Stimulated activated CD8-positive, alpha-beta memory T cell treated with anti-CD3 and anti-CD28 coated beads, Interleukin-12 subunit alpha, Interleukin-12 subunit beta, amount 100 ng/mL, for 1 hour (primary cell): ENCODE measurements at regions not wholly inside any gene's neighbourhood (a gene's known extent, or its start where the extent isn't known, plus 50 kb on each side); places are given as distances from the start of the nearest gene placed in this dataset.

Source experiments
- DNase-seq: peaks from one replicate; pipeline ENCODE4 v3.0.0-alpha.2; 2020; ENCODE audit warnings: low read depth

GRCh38 chr1:55974714-55975441 lies 604.5 kb downstream of the PLPP3 start:
- DNase-seq: no peak

- no peak for DNase-seq
These were observed 608.7 kb downstream of the PLPP3 start for GRCh38 chr1:55970526-55971110.

- no peak for DNase-seq
These were observed 610.0 kb downstream of the PLPP3 start for GRCh38 chr1:55969322-55969721.

GRCh38 chr1:55968661-55969060 lies 610.7 kb downstream of the PLPP3 start:
- DNase-seq: no peak

GRCh38 chr1:55965981-55966461 lies 613.3 kb downstream of the PLPP3 start:
- DNase-seq: no peak

GRCh38 chr1:55962472-55962871 lies 616.9 kb downstream of the PLPP3 start:
- no peak for DNase-seq

- no peak for DNase-seq
These were observed 620.2 kb downstream of the PLPP3 start for GRCh38 chr1:55959136-55959548.

GRCh38 chr1:55958498-55958897 lies 620.9 kb downstream of the PLPP3 start:
- DNase-seq: no peak

- no peak for DNase-seq
These were observed 622.1 kb downstream of the PLPP3 start for GRCh38 chr1:55957276-55957675.

GRCh38 chr1:55955016-55955621 lies 624.2 kb downstream of the PLPP3 start:
- no peak for DNase-seq

- DNase-seq: no peak
These were observed 628.1 kb downstream of the PLPP3 start for GRCh38 chr1:55951291-55951690.

- no peak for DNase-seq
These were observed 631.9 kb downstream of the PLPP3 start for GRCh38 chr1:55947446-55947845.

GRCh38 chr1:55943721-55944435 lies 635.5 kb downstream of the PLPP3 start:
- no peak for DNase-seq

GRCh38 chr1:55943012-55943411 lies 636.4 kb downstream of the PLPP3 start:
- no peak for DNase-seq

GRCh38 chr1:55939866-55940265 lies 639.5 kb downstream of the PLPP3 start:
- no peak for DNase-seq

GRCh38 chr1:55938861-55939260 lies 640.5 kb downstream of the PLPP3 start:
- no peak for DNase-seq

GRCh38 chr1:55938376-55938850 lies 641.0 kb downstream of the PLPP3 start:
- DNase-seq: no peak

GRCh38 chr1:55937840-55938375 lies 641.5 kb downstream of the PLPP3 start:
- DNase-seq: no peak

GRCh38 chr1:55935236-55935635 lies 644.1 kb downstream of the PLPP3 start:
- no peak for DNase-seq

GRCh38 chr1:55932402-55932801 lies 647.0 kb downstream of the PLPP3 start:
- DNase-seq: no peak

GRCh38 chr1:55931081-55931940 lies 648.1 kb downstream of the PLPP3 start:
- no peak for DNase-seq
